ENCODE measurements at regions not wholly inside any gene's neighbourhood (a gene's known extent, or its start where the extent isn't known, plus 50 kb on each side); places are given as distances from the start of the nearest gene placed in this dataset.
"Not testable (repeated sequence)": the region's sequence is repeated elsewhere in the genome, so short reads cannot be mapped to it uniquely, and the experiment has no call there.

DNA sequence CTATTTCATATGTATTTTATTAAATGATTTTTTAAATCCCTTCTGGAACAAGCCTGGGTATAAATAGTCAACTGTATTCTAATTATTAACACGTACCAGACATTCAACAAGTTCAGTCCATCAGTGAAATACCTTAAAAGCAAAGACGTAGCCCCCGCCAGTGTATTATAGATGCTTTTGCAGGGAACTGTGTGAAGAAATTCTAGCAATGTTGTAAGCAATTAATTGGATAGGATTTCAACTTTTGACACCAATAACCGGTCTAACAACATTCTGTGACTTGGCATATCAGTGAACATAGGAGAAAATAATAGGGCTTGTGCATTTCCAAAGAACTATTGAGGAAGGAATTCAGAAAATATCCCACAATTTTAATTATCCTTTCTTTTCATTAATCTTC, 67.2 kb upstream of the TGFBR2 start:
- no peak for DNase-seq

- no peak for DNase-seq
Observed at GRCh38 chr3:30539772-30540171, 66.6 kb upstream of the TGFBR2 start.

DNA sequence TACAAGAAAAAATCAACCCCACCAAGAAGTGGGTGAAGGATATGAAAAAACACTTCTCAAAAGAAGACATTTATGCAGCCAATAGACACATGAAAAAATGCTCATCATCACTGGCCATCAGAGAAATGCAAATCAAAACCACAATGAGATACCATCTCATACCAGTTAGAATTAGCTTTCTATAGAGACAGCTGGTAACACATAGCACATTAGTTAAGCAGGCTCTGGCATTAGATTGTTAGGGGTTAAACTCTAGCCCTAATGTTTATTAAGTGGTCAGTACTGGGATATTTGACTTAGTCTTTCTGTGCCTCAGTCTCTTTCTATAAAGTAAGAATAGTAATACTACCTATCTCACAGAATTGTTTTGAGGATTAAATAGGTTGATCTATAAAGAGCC, 65.2 kb upstream of the TGFBR2 start:
- DNase-seq, result not testable (repeated sequence)

GRCh38 chr3:30542897-30543296, 63.5 kb upstream of the TGFBR2 start:
- no peak for DNase-seq

DNA sequence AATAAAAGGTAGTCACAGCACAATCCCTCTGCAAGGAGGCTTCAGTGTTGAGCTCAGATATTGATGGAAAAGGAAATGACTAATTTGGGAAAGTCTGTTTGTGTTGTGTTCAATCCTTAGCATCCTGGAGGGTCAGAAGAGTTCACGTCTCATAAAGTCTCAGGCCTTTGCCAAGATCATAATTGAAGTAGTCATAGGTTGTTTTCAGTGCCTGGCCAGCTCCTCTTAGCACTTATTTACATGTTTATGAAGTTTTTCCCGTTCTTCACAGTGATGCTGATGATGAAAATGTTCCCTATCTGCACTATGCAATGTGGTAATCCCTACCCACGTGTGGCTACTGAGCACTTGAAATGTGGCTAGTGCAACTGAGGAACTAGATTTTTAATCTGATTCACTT, 61.6 kb upstream of the TGFBR2 start:
- DNase-seq, result no peak

- no peak for DNase-seq
Observed at GRCh38 chr3:30546934-30547333, 59.5 kb upstream of the TGFBR2 start.

DNA sequence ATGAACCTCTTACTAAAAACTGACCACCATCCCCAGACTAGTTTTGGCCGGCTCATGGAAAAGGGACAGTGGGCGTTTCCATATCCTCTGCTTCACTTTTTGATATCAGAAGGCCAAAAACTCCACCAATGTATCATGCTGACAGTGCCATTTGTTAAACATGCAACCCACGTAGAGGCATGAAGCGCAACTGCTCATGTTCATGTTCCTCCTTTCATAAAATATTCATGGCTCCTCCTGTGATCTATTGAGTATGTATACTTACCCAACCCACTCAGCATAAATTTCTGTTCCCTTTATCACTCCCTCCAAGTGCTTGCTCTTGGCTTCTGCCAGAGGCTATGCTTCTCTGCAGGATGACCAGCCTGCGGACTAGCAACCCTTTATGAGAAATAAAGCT, 58.7 kb upstream of the TGFBR2 start:
- no peak for DNase-seq

DNA sequence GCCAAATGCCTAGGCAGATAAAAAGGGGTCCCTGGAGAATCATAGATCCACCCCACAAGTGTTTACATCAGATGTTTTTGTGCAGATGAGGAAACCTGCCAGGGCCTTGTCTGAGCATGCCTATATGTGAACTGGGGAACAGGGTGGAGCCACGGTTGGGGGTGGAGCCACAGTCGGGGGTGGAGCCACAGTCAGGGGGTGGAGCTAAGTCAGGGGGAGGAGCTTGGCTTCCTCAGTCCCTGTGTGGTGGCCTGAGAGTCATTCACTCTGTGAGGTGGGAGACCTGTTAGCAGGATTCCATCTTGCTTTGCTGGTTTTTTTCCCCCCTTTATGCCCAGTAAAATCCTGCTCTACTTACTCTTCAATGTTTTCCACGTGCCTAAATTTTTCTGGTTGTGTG, 57.8 kb upstream of the TGFBR2 start:
- no peak for DNase-seq

DNA sequence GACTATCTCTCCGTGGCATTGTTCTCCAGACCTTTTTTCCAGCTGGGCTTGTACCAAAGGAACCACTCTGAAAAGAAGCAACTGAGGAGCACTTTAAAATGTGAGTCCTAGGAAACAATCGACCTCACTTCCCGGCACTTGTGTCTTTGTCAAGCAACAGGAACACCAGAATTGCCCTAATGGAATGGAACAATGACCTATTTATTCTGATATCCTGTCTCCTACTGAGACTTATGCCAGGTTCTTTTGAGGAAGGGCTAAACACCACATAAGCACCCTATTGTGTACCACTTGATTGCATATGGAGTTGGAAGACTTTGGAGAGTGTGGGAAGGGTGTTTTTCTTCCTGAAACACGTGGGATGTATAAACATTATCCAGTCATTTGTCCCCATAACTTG, 56.8 kb upstream of the TGFBR2 start:
- DNase-seq, result no peak

DNA sequence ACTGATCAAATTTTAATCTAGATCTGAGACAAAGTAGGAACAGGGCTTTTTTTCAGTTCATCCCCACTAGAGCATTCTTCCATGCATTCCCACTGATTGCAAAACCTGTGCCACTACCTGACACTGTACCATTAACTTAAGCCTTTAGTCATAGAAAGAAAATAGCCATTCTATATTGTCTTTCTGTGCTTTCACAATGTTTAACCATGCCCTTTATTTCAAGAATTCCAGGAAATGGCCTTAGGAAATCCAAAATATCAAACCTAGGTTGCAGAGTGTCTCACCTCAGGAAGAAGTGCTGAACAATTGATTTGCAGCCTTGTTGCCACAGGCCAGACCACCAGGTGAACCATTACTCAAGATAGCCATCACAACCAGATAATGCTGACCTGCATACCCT, 56.2 kb upstream of the TGFBR2 start:
- DNase-seq, result no peak

GRCh38 chr3:30551266-30551665, 55.1 kb upstream of the TGFBR2 start:
- DNase-seq, result no peak

GRCh38 chr3:30551927-30552326, 54.5 kb upstream of the TGFBR2 start:
- no peak for DNase-seq

DNA sequence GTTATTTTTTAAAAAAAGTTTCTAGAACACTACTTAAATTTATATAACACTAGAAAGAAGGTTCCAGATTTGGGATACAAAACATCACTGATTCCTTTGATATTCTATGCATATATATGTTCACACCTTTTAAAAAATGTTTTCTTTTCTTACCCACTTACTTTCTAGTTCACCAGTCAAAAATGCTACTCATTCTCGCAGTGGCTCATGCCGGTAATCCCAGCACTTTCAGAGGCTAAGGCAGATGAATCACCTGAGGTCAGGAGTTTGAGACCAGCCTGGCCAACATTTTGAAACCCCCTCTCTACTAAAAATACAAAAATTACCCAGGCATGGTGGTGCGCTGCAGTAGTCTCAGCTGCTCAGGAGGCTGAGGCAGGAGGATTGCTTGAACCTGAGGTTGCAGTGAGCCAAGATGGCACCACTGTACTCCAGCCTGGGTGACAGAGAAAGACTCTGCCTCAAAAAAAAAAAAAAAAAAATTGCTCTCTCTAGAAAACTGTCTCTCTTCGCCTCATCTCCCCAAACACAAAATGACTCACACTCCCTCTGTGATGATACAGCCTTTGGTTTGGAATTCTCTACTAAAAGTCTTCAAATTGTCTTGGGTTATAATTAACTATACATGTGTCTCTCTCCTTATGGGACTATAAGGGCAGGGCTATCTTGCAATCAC, 52.6 kb upstream of the TGFBR2 start:
- no peak for DNase-seq

DNA sequence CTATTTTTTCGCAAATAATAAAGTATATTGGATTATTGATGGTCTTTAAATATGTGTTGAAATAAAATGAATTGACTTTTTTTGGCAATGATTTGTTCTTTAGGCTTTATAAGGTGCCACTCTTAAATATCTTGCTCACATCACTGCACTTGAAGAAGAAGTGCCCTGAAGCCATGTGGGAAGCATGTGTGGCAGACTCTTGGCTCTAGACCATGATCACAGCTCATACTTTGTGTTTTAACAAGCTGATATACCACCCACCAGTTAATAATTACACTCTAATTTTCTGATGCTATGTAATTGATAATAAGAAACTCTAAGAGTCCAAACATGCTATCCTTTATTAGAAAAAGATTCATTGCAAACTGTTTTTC, 52.1 kb upstream of the TGFBR2 start:
- no peak for DNase-seq

DNA sequence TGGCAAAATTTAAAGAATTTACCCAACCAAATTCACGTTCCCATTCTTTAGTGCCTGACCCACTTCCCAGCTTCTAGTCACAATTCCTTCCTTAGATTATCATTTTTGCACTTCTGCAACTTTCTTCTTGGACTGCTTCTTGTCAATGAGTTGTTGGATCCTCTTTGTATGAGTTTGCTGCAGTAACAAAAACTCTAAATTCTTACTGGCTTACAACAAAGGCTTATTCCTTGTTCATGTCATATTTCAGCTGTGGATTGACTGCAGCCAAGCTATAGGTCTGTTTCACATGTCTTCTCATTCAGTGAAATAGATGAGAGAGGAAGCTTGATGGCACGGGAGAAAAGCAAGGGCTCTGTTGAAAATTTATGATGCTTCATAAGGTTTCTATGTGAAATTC, 50.4 kb upstream of the TGFBR2 start:
- DNase-seq, result no peak

All from NCI-H1105 (cell line).